B cell (primary cell): ENCODE measurements at regions not wholly inside any gene's neighbourhood (a gene's known extent, or its start where the extent isn't known, plus 50 kb on each side); places are given as distances from the start of the nearest gene placed in this dataset.

Source experiments
- ATAC-seq: fragments of 200-7000 bp; cut with Tn5 transposase; one replicate; pipeline ENCODE4 v1.10.0; 2021; ENCODE audit warnings: low read depth, mild to moderate bottlenecking, moderate number of reproducible peaks, moderate library complexity
- CTCF ChIA-PET: fragments of 350-600 bp; sonication (Branson Sonifier 250); formaldehyde crosslinking; loops from one replicate; lab custom pipeline; 2021; ENCODE audit warnings: antibody characterized with exemption, inconsistent platforms; lab: Charles Lee
- POLR2A ChIA-PET: fragments of 350-600 bp; sonication (Branson Sonifier 250); formaldehyde crosslinking; loops from one replicate; lab custom pipeline; 2021; ENCODE audit warnings: antibody characterized with exemption; lab: Charles Lee
- DNase-seq: peaks from one replicate; pipeline ENCODE4 v3.0.0; 2013
- H2AFZ ChIP-seq: 2 replicates; pipeline ENCODE4 v1.6.1; 2012; ENCODE audit warnings: mild to moderate bottlenecking, low read depth, low read length; ENCODE audit not compliant: insufficient read depth, poor library complexity, severe bottlenecking
- H3K27ac ChIP-seq, 2 donors: 1 replicate in 1 of 2; 2 replicates in 1 of 2; pipeline ENCODE4 v1.5.1; 2012 to 2013; ENCODE audit warnings: low read length in 2 of 2, mild to moderate bottlenecking in 2 of 2, moderate library complexity in 1 of 2
- H3K27me3 ChIP-seq, 4 experiments: fragments of 200-600 bp in 1 of 4; sonication (generic) in 1 of 4; replicated peaks in 1 of 4; 1 replicate in 2 of 4; 2 replicates in 2 of 4; pipeline versions ENCODE4 v1.6.1 to v1.7.0; 2013 to 2016; ENCODE audit warnings: low read length in 3 of 4, mild to moderate bottlenecking in 2 of 4, mixed read lengths in 1 of 4, moderate library complexity in 1 of 4; ENCODE audit not compliant: insufficient read depth in 4 of 4, control insufficient read depth in 3 of 4; ENCODE audit errors: control extremely low read depth in 1 of 4
- H3K36me3 ChIP-seq, 2 experiments: replicated peaks in 1 of 2; 1 replicate in 1 of 2; 2 replicates in 1 of 2; pipeline versions ENCODE4 v1.6.1 to v1.7.1; 2013; ENCODE audit warnings: low read length in 1 of 2; ENCODE audit not compliant: insufficient read depth in 2 of 2, control insufficient read depth in 1 of 2; ENCODE audit errors: control extremely low read depth in 1 of 2, extremely low read depth in 1 of 2
- H3K4me1 ChIP-seq, 2 donors: fragments of 200-600 bp in 1 of 2; sonication (generic) in 1 of 2; 1 replicate in 1 of 2; 2 replicates in 1 of 2; pipeline versions ENCODE4 v1.5.1 to v1.6.1; 2013 to 2017; ENCODE audit warnings: low read length in 2 of 2; ENCODE audit not compliant: control insufficient read depth in 2 of 2, insufficient read depth in 2 of 2
- H3K4me2 ChIP-seq: replicated peaks from 2 replicates; pipeline ENCODE3; 2012; ENCODE audit warnings: mild to moderate bottlenecking, low read depth, low read length; ENCODE audit not compliant: poor library complexity, severe bottlenecking
- H3K4me3 ChIP-seq, 5 experiments: fragments of 200-600 bp in 1 of 5; sonication (generic) in 1 of 5; 1 replicate in 3 of 5; 2 replicates in 2 of 5; pipeline versions ENCODE4 v1.5.1 to v1.7.0; 2011 to 2016; ENCODE audit warnings: low read length in 4 of 5, mild to moderate bottlenecking in 4 of 5, low read depth in 2 of 5, control low read depth in 1 of 5, moderate library complexity in 1 of 5; ENCODE audit not compliant: insufficient read depth in 1 of 5; ENCODE audit errors: control extremely low read depth in 1 of 5, extremely low read depth in 1 of 5
- H3K79me2 ChIP-seq: fragments of 200-600 bp; sonication (generic); one replicate; pipeline ENCODE4 v1.6.0; 2016; ENCODE audit warnings: low read length; ENCODE audit not compliant: control insufficient read depth, insufficient read depth
- H3K9ac ChIP-seq: fragments of 200-600 bp; sonication (generic); 2 replicates; pipeline ENCODE4 v1.6.1; 2017; ENCODE audit warnings: mild to moderate bottlenecking, low read length, moderate library complexity
- H3K9me3 ChIP-seq, 3 donors: one replicate each; pipeline versions ENCODE4 v1.6.1 to v1.7.1; 2013; ENCODE audit warnings: low read length in 2 of 3; ENCODE audit not compliant: control insufficient read depth in 2 of 3, insufficient read depth in 1 of 3; ENCODE audit errors: control extremely low read depth in 1 of 3
- H4K20me1 ChIP-seq: 2 replicates; pipeline ENCODE4 v1.6.0; 2012; ENCODE audit warnings: mild to moderate bottlenecking, low read length; ENCODE audit not compliant: insufficient read depth, control insufficient read depth, poor library complexity, severe bottlenecking
- H3K27ac Mint-ChIP-seq: one replicate; pipeline ENCODE4 v1.8.0; 2021; ENCODE audit warnings: mixed read lengths
- H3K27me3 Mint-ChIP-seq: one replicate; pipeline ENCODE4 v1.8.0; 2021; ENCODE audit warnings: mixed read lengths
- H3K4me1 Mint-ChIP-seq: one replicate; pipeline ENCODE4 v1.8.0; 2021; ENCODE audit warnings: mixed read lengths
- H3K4me3 Mint-ChIP-seq: one replicate; pipeline ENCODE4 v1.8.0; 2021; ENCODE audit warnings: mixed read lengths
- H3K9me3 Mint-ChIP-seq: one replicate; pipeline ENCODE4 v1.8.0; 2022; ENCODE audit warnings: mixed read lengths; ENCODE audit not compliant: insufficient read depth
- CTCF ChIP-seq: fragments of 200-600 bp; IDR thresholded peaks from one replicate; pipeline ENCODE4 v1.8.0; 2022; ENCODE audit warnings: antibody characterized with exemption, mild to moderate bottlenecking
- EZH2 ChIP-seq: IDR thresholded peaks from 2 replicates; pipeline ENCODE4 v1.6.1; 2012; ENCODE audit warnings: borderline replicate concordance, low read depth, mild to moderate bottlenecking, moderate library complexity, low read length; ENCODE audit not compliant: insufficient read depth, poor library complexity, severe bottlenecking
- WGBS: methylation state at CpG from one replicate; pipeline ENCODE4 v1.1.5; 2013; ENCODE audit warnings: missing lambda C conversion rate; ENCODE audit not compliant: insufficient coverage; 5-methylcytosine and 5-hydroxymethylcytosine counted together
- intact Hi-C: fragments of 100-400 bp; cut with micrococcal nuclease; formaldehyde crosslinking; loops from one replicate; pipeline ENCODE4 v1.10.0; 2022

GRCh38 chr2:150916467-150917396, 344.9 kb downstream of the RBM43 start:
- peaks cover 2% of the 10 kb centered on the region for H3K9me3 Mint-ChIP-seq
- TF ChIP-seq CTCF, result no peak
- TF ChIP-seq EZH2, result no peak
- no peaks in the 10 kb centered on the region for H3K27me3 ChIP-seq
- ChIA-PET POLR2A (no interaction called here), CTCF (no interaction called here)
- no peak for ATAC-seq
- H3K4me2 ChIP-seq, result no peak overlapping the region
- H3K36me3 ChIP-seq, result no peaks in the 10 kb centered on the region
- H3K9me3 ChIP-seq, result no peaks in the 10 kb centered on the region
- no peaks in the 10 kb centered on the region for H3K4me1 Mint-ChIP-seq
- DNase-seq, result no peak
- no peaks in the 10 kb centered on the region for H3K79me2 ChIP-seq
- intact Hi-C loops, result no loop called here
- H3K4me3 ChIP-seq, result no peak overlapping the region
- no peak overlapping the region for H3K27ac ChIP-seq
- no peak overlapping the region for H3K4me3 Mint-ChIP-seq
- H3K27ac Mint-ChIP-seq, result no peak overlapping the region
- no peak overlapping the region for H3K9ac ChIP-seq
- WGBS, result no CpG with 5 or more reads among the region's 8 CpGs
- no peaks in the 10 kb centered on the region for H4K20me1 ChIP-seq
- no peaks in the 10 kb centered on the region for H3K4me1 ChIP-seq
- peaks cover under 1% of the 10 kb centered on the region for H3K27me3 Mint-ChIP-seq
- H2AFZ ChIP-seq, result no peak overlapping the region

GRCh38 chr2:150911766-150912280, 349.8 kb downstream of the RBM43 start:
- ATAC-seq (no peak), DNase-seq (no peak)
- Histone ChIP-seq H3K27ac (no peak overlapping the region), H4K20me1 (no peaks in the 10 kb centered on the region), H3K9me3 (no peaks in the 10 kb centered on the region), H3K27me3 (no peaks in the 10 kb centered on the region), H3K79me2 (no peaks in the 10 kb centered on the region), H3K36me3 (no peaks in the 10 kb centered on the region), H3K4me3 (no peak overlapping the region), H3K9ac (no peak overlapping the region), H3K4me2 (no peak overlapping the region), H2AFZ (no peak overlapping the region), H3K4me1 (no peaks in the 10 kb centered on the region)
- TF ChIP-seq EZH2, result no peak
- TF ChIP-seq CTCF, result no peak
- 33% methylated on average over 5 of the region's 9 CpGs for WGBS
- intact Hi-C loops, result no loop called here
- Mint-ChIP-seq H3K4me1 (no peaks in the 10 kb centered on the region), H3K9me3 (no peaks in the 10 kb centered on the region), H3K27me3 (peaks cover 3% of the 10 kb centered on the region), H3K4me3 (no peak overlapping the region), H3K27ac (no peak overlapping the region)
- ChIA-PET POLR2A (no interaction called here), CTCF (no interaction called here)
